ENCODE measurements at regions not wholly inside any gene's neighbourhood (a gene's known extent, or its start where the extent isn't known, plus 50 kb on each side); places are given as distances from the start of the nearest gene placed in this dataset.
"Not testable (repeated sequence)": the region's sequence is repeated elsewhere in the genome, so short reads cannot be mapped to it uniquely, and the experiment has no call there.

- Histone ChIP-seq H3K36me3 (ENCODE audit: control insufficient read depth, insufficient read depth, low read length) (no peaks in the 10 kb centered on the region), H3K9me3 (ENCODE audit: control insufficient read depth, low read length) (no peaks in the 10 kb centered on the region), H3K4me1 (ENCODE audit: control insufficient read depth, insufficient read depth, low read length) (no peaks in the 10 kb centered on the region), H3K27me3 (ENCODE audit: control insufficient read depth, insufficient read depth, low read length, poor library complexity, severe bottlenecking) (no peaks in the 10 kb centered on the region), H3K4me3 (ENCODE audit: insufficient read depth, low read depth, low read length) (no peak overlapping the region), H3K27ac (ENCODE audit: insufficient read depth, low read depth, low read length, poor library complexity, severe bottlenecking) (no peak overlapping the region)
- WGBS, 2 experiments, result 94 to 95% methylated on average over 9 of the region's 9 CpGs
These were observed 193.9 kb upstream of the HS6ST1 start for GRCh38 chr2:128512379-128513115.

- Histone ChIP-seq H3K4me3 (ENCODE audit: insufficient read depth, low read depth, low read length) (no peak overlapping the region), H3K9me3 (ENCODE audit: control insufficient read depth, low read length) (no peaks in the 10 kb centered on the region), H3K27ac (ENCODE audit: insufficient read depth, low read depth, low read length, poor library complexity, severe bottlenecking) (no peak overlapping the region), H3K4me1 (ENCODE audit: control insufficient read depth, insufficient read depth, low read length) (no peaks in the 10 kb centered on the region), H3K36me3 (ENCODE audit: control insufficient read depth, insufficient read depth, low read length) (no peaks in the 10 kb centered on the region), H3K27me3 (ENCODE audit: control insufficient read depth, insufficient read depth, low read length, poor library complexity, severe bottlenecking) (no peaks in the 10 kb centered on the region)
- 92 to 95% methylated on average over 12 of the region's 12 CpGs for WGBS, 2 experiments
These were observed 194.7 kb upstream of the HS6ST1 start for GRCh38 chr2:128513116-128513960.

DNA sequence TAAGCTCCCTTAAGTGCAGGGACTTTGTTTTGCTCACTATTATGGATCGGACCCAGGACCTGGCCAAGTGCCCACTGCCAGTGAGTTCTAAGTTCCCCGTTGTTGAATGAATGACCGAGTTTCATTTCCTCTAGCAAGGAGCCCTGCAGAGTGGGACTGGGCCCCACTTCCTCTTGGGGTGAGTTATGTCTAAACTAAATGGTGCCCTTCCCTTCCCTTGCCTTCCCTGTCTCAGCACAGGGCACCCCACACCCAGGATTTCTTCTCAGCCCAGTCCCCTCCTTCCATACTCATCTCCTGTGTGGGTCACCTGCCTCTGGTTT is 195.3 kb upstream of the HS6ST1 start:
- Histone ChIP-seq H3K4me3 (ENCODE audit: insufficient read depth, low read depth, low read length) (no peak overlapping the region), H3K27ac (ENCODE audit: insufficient read depth, low read depth, low read length, poor library complexity, severe bottlenecking) (no peak overlapping the region), H3K4me1 (ENCODE audit: control insufficient read depth, insufficient read depth, low read length) (no peaks in the 10 kb centered on the region), H3K36me3 (ENCODE audit: control insufficient read depth, insufficient read depth, low read length) (no peaks in the 10 kb centered on the region), H3K27me3 (ENCODE audit: control insufficient read depth, insufficient read depth, low read length, poor library complexity, severe bottlenecking) (no peaks in the 10 kb centered on the region), H3K9me3 (ENCODE audit: control insufficient read depth, low read length) (no peaks in the 10 kb centered on the region)
- 93 to 96% methylated on average over 3 of the region's 3 CpGs for WGBS, 2 experiments

- H3K27me3 ChIP-seq (ENCODE audit: control insufficient read depth, insufficient read depth, low read length, poor library complexity, severe bottlenecking), result no peaks in the 10 kb centered on the region
- 91 to 94% methylated on average over 13 of the region's 13 CpGs for WGBS, 2 experiments
These were observed 195.9 kb upstream of the HS6ST1 start for GRCh38 chr2:128514555-128514955.

GRCh38 chr2:128516938-128517337 is 198.3 kb upstream of the HS6ST1 start:
- Histone ChIP-seq H3K4me3 (ENCODE audit: insufficient read depth, low read depth, low read length) (no peak overlapping the region), H3K4me1 (ENCODE audit: control insufficient read depth, insufficient read depth, low read length) (no peaks in the 10 kb centered on the region), H3K9me3 (ENCODE audit: control insufficient read depth, low read length) (no peaks in the 10 kb centered on the region), H3K36me3 (ENCODE audit: control insufficient read depth, insufficient read depth, low read length) (no peaks in the 10 kb centered on the region), H3K27me3 (ENCODE audit: control insufficient read depth, insufficient read depth, low read length, poor library complexity, severe bottlenecking) (no peaks in the 10 kb centered on the region), H3K27ac (ENCODE audit: insufficient read depth, low read depth, low read length, poor library complexity, severe bottlenecking) (no peak overlapping the region)
- WGBS, 2 experiments, result 43 to 45% methylated on average over 7 of the region's 7 CpGs

More at GRCh38 chr2:128514555-128514955, 195.9 kb upstream of the HS6ST1 start:
- Histone ChIP-seq H3K9me3 (ENCODE audit: control insufficient read depth, low read length) (no peaks in the 10 kb centered on the region), H3K27ac (ENCODE audit: insufficient read depth, low read depth, low read length, poor library complexity, severe bottlenecking) (no peak overlapping the region), H3K36me3 (ENCODE audit: control insufficient read depth, insufficient read depth, low read length) (no peaks in the 10 kb centered on the region), H3K4me3 (ENCODE audit: insufficient read depth, low read depth, low read length) (no peak overlapping the region), H3K4me1 (ENCODE audit: control insufficient read depth, insufficient read depth, low read length) (no peaks in the 10 kb centered on the region)

- not testable (repeated sequence) for H3K27me3 ChIP-seq (ENCODE audit: control insufficient read depth, insufficient read depth, low read length, poor library complexity, severe bottlenecking); H3K36me3 ChIP-seq (ENCODE audit: control insufficient read depth, insufficient read depth, low read length); H3K4me3 ChIP-seq (ENCODE audit: insufficient read depth, low read depth, low read length); H3K9me3 ChIP-seq (ENCODE audit: control insufficient read depth, low read length); H3K4me1 ChIP-seq (ENCODE audit: control insufficient read depth, insufficient read depth, low read length); H3K27ac ChIP-seq (ENCODE audit: insufficient read depth, low read depth, low read length, poor library complexity, severe bottlenecking)
- 89% methylated on average over 15 to 16 of the region's 16 CpGs for WGBS, 2 experiments
These were observed 200.4 kb upstream of the HS6ST1 start for GRCh38 chr2:128519028-128519427.

DNA sequence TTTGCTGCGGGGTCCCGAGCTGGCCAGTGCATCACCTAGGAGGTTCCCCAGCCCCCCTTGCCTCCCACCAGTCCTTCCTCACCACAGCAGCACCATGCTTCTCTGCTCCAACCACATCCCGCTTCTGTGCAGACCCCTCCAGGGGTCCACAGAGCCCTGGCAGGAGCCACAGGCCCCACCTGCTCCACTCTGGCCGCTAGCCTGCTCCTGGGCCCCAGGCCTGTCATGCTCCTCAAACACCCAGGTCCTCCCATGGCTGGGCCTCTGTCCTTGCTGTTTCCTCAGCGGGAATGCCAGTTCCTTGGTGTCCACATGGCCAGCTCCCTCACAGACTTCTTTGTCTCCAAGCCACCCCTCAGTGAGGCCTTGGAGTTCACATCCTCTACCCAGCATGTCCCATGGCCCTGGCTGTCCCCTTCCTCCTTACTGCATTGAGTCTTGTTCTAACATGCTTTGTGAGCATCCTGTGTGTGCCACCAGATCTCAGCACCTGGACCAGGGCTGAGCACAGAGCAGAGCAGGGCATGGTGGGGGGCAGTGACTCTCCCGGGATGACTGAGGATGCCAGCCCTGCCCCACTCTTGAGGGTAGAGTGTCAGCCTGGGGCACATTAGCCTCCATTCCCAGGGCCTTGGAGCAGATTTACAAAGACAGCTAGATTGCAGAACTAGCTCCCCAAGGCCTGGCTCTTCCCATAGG is 201.0 kb upstream of the HS6ST1 start:
- H3K4me1 ChIP-seq (ENCODE audit: control insufficient read depth, insufficient read depth, low read length), result no peaks in the 10 kb centered on the region
- no peak overlapping the region for H3K4me3 ChIP-seq (ENCODE audit: insufficient read depth, low read depth, low read length)
- no peaks in the 10 kb centered on the region for H3K27me3 ChIP-seq (ENCODE audit: control insufficient read depth, insufficient read depth, low read length, poor library complexity, severe bottlenecking)
- H3K36me3 ChIP-seq (ENCODE audit: control insufficient read depth, insufficient read depth, low read length), result no peaks in the 10 kb centered on the region
- H3K27ac ChIP-seq (ENCODE audit: insufficient read depth, low read depth, low read length, poor library complexity, severe bottlenecking), result no peak overlapping the region
- no peaks in the 10 kb centered on the region for H3K9me3 ChIP-seq (ENCODE audit: control insufficient read depth, low read length)
- 90 to 94% methylated on average over 6 of the region's 6 CpGs for WGBS, 2 experiments

DNA sequence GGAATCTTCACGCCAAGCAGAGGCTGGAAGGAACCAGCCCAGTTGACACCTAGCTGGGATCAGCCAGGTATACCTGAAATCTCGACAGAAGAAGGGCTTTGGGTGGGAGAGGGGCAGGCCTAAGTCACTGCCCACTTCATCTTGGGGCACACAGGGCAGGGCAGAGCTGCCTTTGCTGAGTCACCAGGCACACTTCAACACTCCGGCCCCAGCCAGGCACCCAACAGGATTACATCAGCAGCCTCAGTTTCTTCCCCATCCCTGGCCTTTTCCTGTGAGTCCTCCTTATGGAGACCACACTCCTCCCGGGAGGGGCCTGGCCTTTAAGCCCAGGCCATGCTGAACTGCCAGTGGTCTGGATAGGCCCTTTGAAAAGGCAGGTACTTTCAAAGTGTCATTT is 201.7 kb upstream of the HS6ST1 start:
- no peaks in the 10 kb centered on the region for H3K36me3 ChIP-seq (ENCODE audit: control insufficient read depth, insufficient read depth, low read length)
- H3K4me3 ChIP-seq (ENCODE audit: insufficient read depth, low read depth, low read length), result no peak overlapping the region
- no peaks in the 10 kb centered on the region for H3K9me3 ChIP-seq (ENCODE audit: control insufficient read depth, low read length)
- WGBS, 2 experiments, result 90 to 96% methylated on average over 4 of the region's 4 CpGs
- H3K27ac ChIP-seq (ENCODE audit: insufficient read depth, low read depth, low read length, poor library complexity, severe bottlenecking), result no peak overlapping the region
- no peaks in the 10 kb centered on the region for H3K4me1 ChIP-seq (ENCODE audit: control insufficient read depth, insufficient read depth, low read length)
- H3K27me3 ChIP-seq (ENCODE audit: control insufficient read depth, insufficient read depth, low read length, poor library complexity, severe bottlenecking), result no peaks in the 10 kb centered on the region

GRCh38 chr2:128520791-128521190 is 202.1 kb upstream of the HS6ST1 start:
- H3K4me1 ChIP-seq (ENCODE audit: control insufficient read depth, insufficient read depth, low read length), result no peaks in the 10 kb centered on the region
- H3K27me3 ChIP-seq (ENCODE audit: control insufficient read depth, insufficient read depth, low read length, poor library complexity, severe bottlenecking), result no peaks in the 10 kb centered on the region
- no peaks in the 10 kb centered on the region for H3K36me3 ChIP-seq (ENCODE audit: control insufficient read depth, insufficient read depth, low read length)
- WGBS, 2 experiments, result 94% methylated on average over 9 of the region's 9 CpGs
- no peak overlapping the region for H3K4me3 ChIP-seq (ENCODE audit: insufficient read depth, low read depth, low read length)
- H3K27ac ChIP-seq (ENCODE audit: insufficient read depth, low read depth, low read length, poor library complexity, severe bottlenecking), result no peak overlapping the region
- no peaks in the 10 kb centered on the region for H3K9me3 ChIP-seq (ENCODE audit: control insufficient read depth, low read length)

- no peak overlapping the region for H3K27ac ChIP-seq (ENCODE audit: insufficient read depth, low read depth, low read length, poor library complexity, severe bottlenecking)
- H3K4me1 ChIP-seq (ENCODE audit: control insufficient read depth, insufficient read depth, low read length), result no peaks in the 10 kb centered on the region
- no peaks in the 10 kb centered on the region for H3K9me3 ChIP-seq (ENCODE audit: control insufficient read depth, low read length)
- H3K4me3 ChIP-seq (ENCODE audit: insufficient read depth, low read depth, low read length), result no peak overlapping the region
- 94 to 95% methylated on average over 4 of the region's 4 CpGs for WGBS, 2 experiments
- no peaks in the 10 kb centered on the region for H3K27me3 ChIP-seq (ENCODE audit: control insufficient read depth, insufficient read depth, low read length, poor library complexity, severe bottlenecking)
- no peaks in the 10 kb centered on the region for H3K36me3 ChIP-seq (ENCODE audit: control insufficient read depth, insufficient read depth, low read length)
These were observed 202.8 kb upstream of the HS6ST1 start for GRCh38 chr2:128521482-128521881.
